ENCODE measurements at regions not wholly inside any gene's neighbourhood (a gene's known extent, or its start where the extent isn't known, plus 50 kb on each side); places are given as distances from the start of the nearest gene placed in this dataset.

- Histone ChIP-seq H4K20me1 (replicated peaks; ENCODE audit: control insufficient read depth, extremely low read depth, insufficient read depth, low read length) (no peaks in the 10 kb centered on the region), H3K4me1 (ENCODE audit: control insufficient read depth, extremely low read depth, insufficient read depth, low read length) (no peaks in the 10 kb centered on the region), H3K4me2 (ENCODE audit: insufficient read depth, low read length) (no peak overlapping the region), H2AFZ (ENCODE audit: low read depth, low read length) (no peak overlapping the region), H3K9me3 (replicated peaks; ENCODE audit: control insufficient read depth, insufficient read depth, low read length) (no peaks in the 10 kb centered on the region), H3K4me3 (replicated peaks in 1 of 3; ENCODE audit: insufficient read depth in 1 of 3, low read depth in 1 of 3, low read length in 3 of 3) (no peak overlapping the region), H3K9me1 (replicated peaks; ENCODE audit: control insufficient read depth, extremely low read depth, insufficient read depth, low read length) (no peaks in the 10 kb centered on the region), H3K27ac (ENCODE audit: insufficient read depth, low read depth, low read length) (no peak overlapping the region), H3K36me3 (ENCODE audit: control insufficient read depth in 2 of 2, extremely low read depth in 1 of 2, insufficient read depth in 2 of 2, low read length in 2 of 2) (no peaks in the 10 kb centered on the region), H3K9ac (replicated peaks; ENCODE audit: extremely low read depth, insufficient read depth, low read length) (no peak overlapping the region), H3K79me2 (ENCODE audit: control insufficient read depth, insufficient read depth, low read length) (no peaks in the 10 kb centered on the region), H3K27me3 (ENCODE audit: control insufficient read depth in 2 of 2, insufficient read depth in 2 of 2, low read length in 2 of 2) (no peaks in the 10 kb centered on the region)
- ChIA-PET CTCF (no interaction called here), POLR2A (no interaction called here)
- TF ChIP-seq MYC (IDR thresholded peaks at IDR 0.05; ENCODE audit: low read depth, low read length), result no peak
- TF ChIP-seq POLR2AphosphoS5 (IDR thresholded peaks at IDR 0.05; ENCODE audit: insufficient read depth, low read depth, low read length), result no peak
- TF ChIP-seq, protein P1, sequence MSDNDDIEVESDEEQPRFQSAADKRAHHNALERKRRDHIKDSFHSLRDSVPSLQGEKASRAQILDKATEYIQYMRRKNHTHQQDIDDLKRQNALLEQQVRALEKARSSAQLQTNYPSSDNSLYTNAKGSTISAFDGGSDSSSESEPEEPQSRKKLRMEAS (IDR thresholded peaks at IDR 0.05; ENCODE audit: insufficient read depth, insufficient read length), result no peak
- no peak for TF ChIP-seq POLR2A (IDR thresholded peaks at IDR 0.05; ENCODE audit: low read depth, low read length)
- TF ChIP-seq FOS (IDR thresholded peaks at IDR 0.05; ENCODE audit: borderline replicate concordance, insufficient read depth, low read length), result peak; percentile 6
- TF ChIP-seq, protein P2, sequence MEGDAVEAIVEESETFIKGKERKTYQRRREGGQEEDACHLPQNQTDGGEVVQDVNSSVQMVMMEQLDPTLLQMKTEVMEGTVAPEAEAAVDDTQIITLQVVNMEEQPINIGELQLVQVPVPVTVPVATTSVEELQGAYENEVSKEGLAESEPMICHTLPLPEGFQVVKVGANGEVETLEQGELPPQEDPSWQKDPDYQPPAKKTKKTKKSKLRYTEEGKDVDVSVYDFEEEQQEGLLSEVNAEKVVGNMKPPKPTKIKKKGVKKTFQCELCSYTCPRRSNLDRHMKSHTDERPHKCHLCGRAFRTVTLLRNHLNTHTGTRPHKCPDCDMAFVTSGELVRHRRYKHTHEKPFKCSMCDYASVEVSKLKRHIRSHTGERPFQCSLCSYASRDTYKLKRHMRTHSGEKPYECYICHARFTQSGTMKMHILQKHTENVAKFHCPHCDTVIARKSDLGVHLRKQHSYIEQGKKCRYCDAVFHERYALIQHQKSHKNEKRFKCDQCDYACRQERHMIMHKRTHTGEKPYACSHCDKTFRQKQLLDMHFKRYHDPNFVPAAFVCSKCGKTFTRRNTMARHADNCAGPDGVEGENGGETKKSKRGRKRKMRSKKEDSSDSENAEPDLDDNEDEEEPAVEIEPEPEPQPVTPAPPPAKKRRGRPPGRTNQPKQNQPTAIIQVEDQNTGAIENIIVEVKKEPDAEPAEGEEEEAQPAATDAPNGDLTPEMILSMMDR (IDR thresholded peaks at IDR 0.05; ENCODE audit: extremely low read depth in 1 of 2, insufficient read depth in 1 of 2, low read depth in 1 of 2, low read length in 2 of 2), result no peak
- TF ChIP-seq JUN (IDR thresholded peaks at IDR 0.05; ENCODE audit: borderline replicate concordance, insufficient read depth, insufficient read length, low read depth), result no peak
- no peak for TF ChIP-seq GATA2 (IDR thresholded peaks at IDR 0.05; ENCODE audit: insufficient read depth, insufficient read length, low read depth, low read length)
- DNase-seq (ENCODE audit: low read depth, low spot score), result no peak
- no peak for FAIRE-seq
- intact Hi-C loops (cut with micrococcal nuclease), result no loop called here
- dilution Hi-C loops (cut with MboI; ENCODE audit: extremely low pct_ligation_motif_present, low sequenced_read_pairs), result no loop called here
- no TSS peak for BruUV-seq (replicated peaks)
Observed at GRCh38 chr6:66735106-66735890, 1028.3 kb upstream of the EYS start.

Data from endothelial cell of umbilical vein (primary cell).